WTC11 (cell line): ENCODE measurements at regions not wholly inside any gene's neighbourhood (a gene's known extent, or its start where the extent isn't known, plus 50 kb on each side); places are given as distances from the start of the nearest gene placed in this dataset.

Experiments used
- ATAC-seq: fragments of 200-7000 bp; cut with Tn5 transposase; 2 replicates; pipeline ENCODE4 v1.10.0; 2021; ENCODE audit warnings: mild to moderate bottlenecking, moderate library complexity
- CTCF ChIA-PET: fragments of 300-600 bp; sonication (Branson Sonifier 250); formaldehyde crosslinking; loops from one replicate; lab custom pipeline; 2021; ENCODE audit warnings: antibody characterized with exemption; lab: Charles Lee
- POLR2A ChIA-PET: fragments of 350-600 bp; sonication (Branson Sonifier 250); formaldehyde crosslinking; loops from one replicate; lab custom pipeline; 2021; ENCODE audit warnings: antibody characterized with exemption; lab: Charles Lee
- DNase-seq: peaks from one replicate; pipeline ENCODE4 v3.0.0; 2021; ENCODE audit warnings: low spot score
- H3K27ac Mint-ChIP-seq: 2 replicates; pipeline ENCODE4 v1.8.0; 2021; ENCODE audit warnings: mixed read lengths
- H3K27me3 Mint-ChIP-seq: 2 replicates; pipeline ENCODE4 v1.8.0; 2021; ENCODE audit warnings: low read depth, mild to moderate bottlenecking, moderate library complexity, mixed read lengths
- H3K36me3 Mint-ChIP-seq: 2 replicates; pipeline ENCODE4 v1.8.0; 2021; ENCODE audit warnings: mixed read lengths
- H3K4me1 Mint-ChIP-seq: 2 replicates; pipeline ENCODE4 v1.8.0; 2022; ENCODE audit warnings: mixed read lengths
- H3K4me3 Mint-ChIP-seq: 2 replicates; pipeline ENCODE4 v1.8.0; 2021; ENCODE audit warnings: mild to moderate bottlenecking, moderate library complexity, mixed read lengths
- H3K9me3 Mint-ChIP-seq: 2 replicates; pipeline ENCODE4 v1.8.0; 2021; ENCODE audit warnings: mixed read lengths
- ELF4 ChIP-seq: sonication (generic); formaldehyde crosslinking; IDR thresholded peaks from 2 replicates; pipeline ENCODE4 v1.8.1; 2022; ENCODE audit warnings: low read depth, mild to moderate bottlenecking, moderate library complexity, missing genetic modification reagents
- FOXJ3 ChIP-seq: sonication (generic); formaldehyde crosslinking; IDR thresholded peaks from 2 replicates; pipeline ENCODE4 v1.9.0; 2021; ENCODE audit warnings: missing genetic modification reagents, mild to moderate bottlenecking, borderline replicate concordance
- FOXK1 ChIP-seq: sonication (generic); formaldehyde crosslinking; IDR thresholded peaks from 2 replicates; pipeline ENCODE4 v1.8.0; 2022; ENCODE audit warnings: mild to moderate bottlenecking, moderate library complexity, missing genetic modification reagents
- GTF2I ChIP-seq: fragments of 250-450 bp; sonication (Bioruptor Pico); conservative IDR thresholded peaks from 2 replicates; pipeline ENCODE4 v1.4.0; 2021; ENCODE audit warnings: mild to moderate bottlenecking
- NR1H2 ChIP-seq: sonication (generic); formaldehyde crosslinking; IDR thresholded peaks from 2 replicates; pipeline ENCODE4 v1.9.0; 2021; ENCODE audit warnings: mild to moderate bottlenecking, moderate library complexity, missing genetic modification reagents
- OVOL2 ChIP-seq: fragments of 250-450 bp; sonication (Bioruptor Pico); IDR thresholded peaks from 2 replicates; pipeline ENCODE4 v1.9.0; 2021; ENCODE audit warnings: mild to moderate bottlenecking, borderline replicate concordance
- TP53 ChIP-seq: sonication (generic); formaldehyde crosslinking; IDR thresholded peaks from 2 replicates; pipeline ENCODE4 v1.8.1; 2023; ENCODE audit warnings: mild to moderate bottlenecking, missing genetic modification reagents
- TF ChIP-seq, protein P1 (sequence below): sonication (generic); formaldehyde crosslinking; IDR thresholded peaks from 2 replicates; pipeline ENCODE4 v1.8.1; 2023; ENCODE audit warnings: mild to moderate bottlenecking, missing genetic modification reagents, borderline replicate concordance
- TF ChIP-seq, protein P2 (sequence below): sonication (generic); formaldehyde crosslinking; IDR thresholded peaks from 2 replicates; pipeline ENCODE4 v1.8.1; 2023; ENCODE audit warnings: mild to moderate bottlenecking, missing genetic modification reagents, moderate library complexity
- TF ChIP-seq, protein P3 (sequence below): sonication (generic); formaldehyde crosslinking; IDR thresholded peaks from 2 replicates; pipeline ENCODE4 v1.8.0; 2023; ENCODE audit warnings: mild to moderate bottlenecking, missing genetic modification reagents
- TF ChIP-seq, protein P4 (sequence below): sonication (generic); formaldehyde crosslinking; IDR thresholded peaks from 2 replicates; pipeline ENCODE4 v1.8.1; 2023; ENCODE audit warnings: mild to moderate bottlenecking, missing genetic modification reagents
- TF ChIP-seq, protein P5 (sequence below): sonication (generic); formaldehyde crosslinking; IDR thresholded peaks from 2 replicates; pipeline ENCODE4 v1.8.1; 2023; ENCODE audit warnings: mild to moderate bottlenecking, missing genetic modification reagents
- TF ChIP-seq, protein P6 (sequence below): fragments of 250-450 bp; sonication (Bioruptor Pico); IDR thresholded peaks from 2 replicates; pipeline ENCODE4 v1.9.0; 2021; ENCODE audit warnings: moderate library complexity, mild to moderate bottlenecking, inconsistent platforms, borderline replicate concordance
- TF ChIP-seq, protein P7 (sequence below): sonication (generic); formaldehyde crosslinking; conservative IDR thresholded peaks from 2 replicates; pipeline ENCODE4 v1.8.1; 2022; ENCODE audit warnings: mild to moderate bottlenecking, missing genetic modification reagents
- TF ChIP-seq, protein P8 (sequence below): sonication (generic); formaldehyde crosslinking; conservative IDR thresholded peaks from 2 replicates; pipeline ENCODE4 v1.8.1; 2023; ENCODE audit warnings: mild to moderate bottlenecking, low read depth, missing genetic modification reagents, moderate library complexity
- TF ChIP-seq, protein P9 (sequence below): sonication (generic); formaldehyde crosslinking; IDR thresholded peaks from 2 replicates; pipeline ENCODE4 v1.8.0; 2022; ENCODE audit warnings: missing genetic modification reagents

DNA sequence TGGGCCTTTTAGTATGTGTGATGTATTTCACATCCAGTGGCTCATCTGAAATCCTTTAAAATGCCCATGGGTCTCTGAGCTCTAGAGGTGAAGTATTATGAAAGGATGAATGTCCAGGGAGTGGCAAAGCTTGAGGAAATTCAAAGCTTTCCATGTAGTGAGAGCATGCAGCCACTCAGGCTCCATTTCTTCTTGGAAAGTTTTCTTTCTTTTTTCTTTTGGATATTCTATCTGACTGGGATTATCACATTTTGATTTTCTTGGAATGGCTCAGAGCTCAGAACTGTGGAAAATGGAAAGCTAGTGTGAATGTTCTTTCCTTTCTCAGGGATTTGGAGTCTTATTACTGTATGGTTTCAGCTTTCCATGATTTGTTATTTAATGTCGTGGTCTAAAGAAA is 397.4 kb downstream of the CD109 start:
- Mint-ChIP-seq H3K27me3 (no peaks in the 10 kb centered on the region), H3K9me3 (no peaks in the 10 kb centered on the region), H3K27ac (no peak overlapping the region), H3K4me3 (no peak overlapping the region), H3K36me3 (no peaks in the 10 kb centered on the region), H3K4me1 (no peaks in the 10 kb centered on the region)
- DNase-seq (no peak), ATAC-seq (no peak)
- ChIA-PET CTCF (interaction anchor here (1.5 kb wide), 1 partner anchor 1116 kb away, joined by 7 read pairs; no protein-coding TSS in a partner anchor), POLR2A (no interaction called here)
- TF ChIP-seq ELF4 (no peak), FOXK1 (CRISPR knock-in tag) (no peak), GTF2I (CRISPR knock-in tag) (no peak), FOXJ3 (CRISPR knock-in tag) (no peak)
- TF ChIP-seq, protein P1, sequence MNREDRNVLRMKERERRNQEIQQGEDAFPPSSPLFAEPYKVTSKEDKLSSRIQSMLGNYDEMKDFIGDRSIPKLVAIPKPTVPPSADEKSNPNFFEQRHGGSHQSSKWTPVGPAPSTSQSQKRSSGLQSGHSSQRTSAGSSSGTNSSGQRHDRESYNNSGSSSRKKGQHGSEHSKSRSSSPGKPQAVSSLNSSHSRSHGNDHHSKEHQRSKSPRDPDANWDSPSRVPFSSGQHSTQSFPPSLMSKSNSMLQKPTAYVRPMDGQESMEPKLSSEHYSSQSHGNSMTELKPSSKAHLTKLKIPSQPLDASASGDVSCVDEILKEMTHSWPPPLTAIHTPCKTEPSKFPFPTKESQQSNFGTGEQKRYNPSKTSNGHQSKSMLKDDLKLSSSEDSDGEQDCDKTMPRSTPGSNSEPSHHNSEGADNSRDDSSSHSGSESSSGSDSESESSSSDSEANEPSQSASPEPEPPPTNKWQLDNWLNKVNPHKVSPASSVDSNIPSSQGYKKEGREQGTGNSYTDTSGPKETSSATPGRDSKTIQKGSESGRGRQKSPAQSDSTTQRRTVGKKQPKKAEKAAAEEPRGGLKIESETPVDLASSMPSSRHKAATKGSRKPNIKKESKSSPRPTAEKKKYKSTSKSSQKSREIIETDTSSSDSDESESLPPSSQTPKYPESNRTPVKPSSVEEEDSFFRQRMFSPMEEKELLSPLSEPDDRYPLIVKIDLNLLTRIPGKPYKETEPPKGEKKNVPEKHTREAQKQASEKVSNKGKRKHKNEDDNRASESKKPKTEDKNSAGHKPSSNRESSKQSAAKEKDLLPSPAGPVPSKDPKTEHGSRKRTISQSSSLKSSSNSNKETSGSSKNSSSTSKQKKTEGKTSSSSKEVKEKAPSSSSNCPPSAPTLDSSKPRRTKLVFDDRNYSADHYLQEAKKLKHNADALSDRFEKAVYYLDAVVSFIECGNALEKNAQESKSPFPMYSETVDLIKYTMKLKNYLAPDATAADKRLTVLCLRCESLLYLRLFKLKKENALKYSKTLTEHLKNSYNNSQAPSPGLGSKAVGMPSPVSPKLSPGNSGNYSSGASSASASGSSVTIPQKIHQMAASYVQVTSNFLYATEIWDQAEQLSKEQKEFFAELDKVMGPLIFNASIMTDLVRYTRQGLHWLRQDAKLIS (CRISPR knock-in tag): no peak
- TF ChIP-seq, protein P2, sequence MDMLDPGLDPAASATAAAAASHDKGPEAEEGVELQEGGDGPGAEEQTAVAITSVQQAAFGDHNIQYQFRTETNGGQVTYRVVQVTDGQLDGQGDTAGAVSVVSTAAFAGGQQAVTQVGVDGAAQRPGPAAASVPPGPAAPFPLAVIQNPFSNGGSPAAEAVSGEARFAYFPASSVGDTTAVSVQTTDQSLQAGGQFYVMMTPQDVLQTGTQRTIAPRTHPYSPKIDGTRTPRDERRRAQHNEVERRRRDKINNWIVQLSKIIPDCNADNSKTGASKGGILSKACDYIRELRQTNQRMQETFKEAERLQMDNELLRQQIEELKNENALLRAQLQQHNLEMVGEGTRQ: no peak

DNA sequence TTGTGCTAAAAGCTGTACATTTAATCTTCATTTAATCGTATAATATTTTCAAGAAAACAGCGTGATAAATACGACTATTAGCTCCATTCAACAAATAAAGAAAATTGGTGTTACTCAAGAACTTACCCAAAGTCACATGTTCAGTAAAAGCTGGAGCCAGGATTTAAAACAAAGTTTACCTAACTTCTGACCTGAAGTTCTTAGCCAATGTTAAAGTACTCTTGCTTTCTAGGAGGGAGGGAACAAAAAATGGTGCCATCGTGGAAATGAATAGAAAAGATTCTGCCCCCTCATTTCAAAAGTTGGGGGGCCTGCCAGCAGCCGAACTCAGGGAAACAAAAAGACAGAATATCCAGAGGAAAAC is 395.8 kb downstream of the CD109 start:
- no peak overlapping the region for H3K27ac Mint-ChIP-seq
- POLR2A ChIA-PET: no interaction called here
- no peaks in the 10 kb centered on the region for H3K27me3 Mint-ChIP-seq
- CTCF ChIA-PET: interaction anchor here (0.6 to 1.3 kb wide), 10 partner anchors 15 to 1117 kb away, joined by 3 to 8 read pairs (median 4); no protein-coding TSS in a partner anchor
- H3K4me3 Mint-ChIP-seq: no peak overlapping the region
- no peaks in the 10 kb centered on the region for H3K36me3 Mint-ChIP-seq
- H3K4me1 Mint-ChIP-seq: no peaks in the 10 kb centered on the region
- no peak for ATAC-seq
- no peaks in the 10 kb centered on the region for H3K9me3 Mint-ChIP-seq
- no peak for DNase-seq
- TF ChIP-seq OVOL2 (no peak), TP53 (CRISPR knock-in tag) (no peak), ELF4 (no peak), NR1H2 (CRISPR knock-in tag) (no peak)
- TF ChIP-seq, protein P3, sequence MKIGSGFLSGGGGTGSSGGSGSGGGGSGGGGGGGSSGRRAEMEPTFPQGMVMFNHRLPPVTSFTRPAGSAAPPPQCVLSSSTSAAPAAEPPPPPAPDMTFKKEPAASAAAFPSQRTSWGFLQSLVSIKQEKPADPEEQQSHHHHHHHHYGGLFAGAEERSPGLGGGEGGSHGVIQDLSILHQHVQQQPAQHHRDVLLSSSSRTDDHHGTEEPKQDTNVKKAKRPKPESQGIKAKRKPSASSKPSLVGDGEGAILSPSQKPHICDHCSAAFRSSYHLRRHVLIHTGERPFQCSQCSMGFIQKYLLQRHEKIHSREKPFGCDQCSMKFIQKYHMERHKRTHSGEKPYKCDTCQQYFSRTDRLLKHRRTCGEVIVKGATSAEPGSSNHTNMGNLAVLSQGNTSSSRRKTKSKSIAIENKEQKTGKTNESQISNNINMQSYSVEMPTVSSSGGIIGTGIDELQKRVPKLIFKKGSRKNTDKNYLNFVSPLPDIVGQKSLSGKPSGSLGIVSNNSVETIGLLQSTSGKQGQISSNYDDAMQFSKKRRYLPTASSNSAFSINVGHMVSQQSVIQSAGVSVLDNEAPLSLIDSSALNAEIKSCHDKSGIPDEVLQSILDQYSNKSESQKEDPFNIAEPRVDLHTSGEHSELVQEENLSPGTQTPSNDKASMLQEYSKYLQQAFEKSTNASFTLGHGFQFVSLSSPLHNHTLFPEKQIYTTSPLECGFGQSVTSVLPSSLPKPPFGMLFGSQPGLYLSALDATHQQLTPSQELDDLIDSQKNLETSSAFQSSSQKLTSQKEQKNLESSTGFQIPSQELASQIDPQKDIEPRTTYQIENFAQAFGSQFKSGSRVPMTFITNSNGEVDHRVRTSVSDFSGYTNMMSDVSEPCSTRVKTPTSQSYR: no peak
- TF ChIP-seq, protein P4, sequence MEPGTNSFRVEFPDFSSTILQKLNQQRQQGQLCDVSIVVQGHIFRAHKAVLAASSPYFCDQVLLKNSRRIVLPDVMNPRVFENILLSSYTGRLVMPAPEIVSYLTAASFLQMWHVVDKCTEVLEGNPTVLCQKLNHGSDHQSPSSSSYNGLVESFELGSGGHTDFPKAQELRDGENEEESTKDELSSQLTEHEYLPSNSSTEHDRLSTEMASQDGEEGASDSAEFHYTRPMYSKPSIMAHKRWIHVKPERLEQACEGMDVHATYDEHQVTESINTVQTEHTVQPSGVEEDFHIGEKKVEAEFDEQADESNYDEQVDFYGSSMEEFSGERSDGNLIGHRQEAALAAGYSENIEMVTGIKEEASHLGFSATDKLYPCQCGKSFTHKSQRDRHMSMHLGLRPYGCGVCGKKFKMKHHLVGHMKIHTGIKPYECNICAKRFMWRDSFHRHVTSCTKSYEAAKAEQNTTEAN (CRISPR knock-in tag): no peak
- TF ChIP-seq, protein P5, sequence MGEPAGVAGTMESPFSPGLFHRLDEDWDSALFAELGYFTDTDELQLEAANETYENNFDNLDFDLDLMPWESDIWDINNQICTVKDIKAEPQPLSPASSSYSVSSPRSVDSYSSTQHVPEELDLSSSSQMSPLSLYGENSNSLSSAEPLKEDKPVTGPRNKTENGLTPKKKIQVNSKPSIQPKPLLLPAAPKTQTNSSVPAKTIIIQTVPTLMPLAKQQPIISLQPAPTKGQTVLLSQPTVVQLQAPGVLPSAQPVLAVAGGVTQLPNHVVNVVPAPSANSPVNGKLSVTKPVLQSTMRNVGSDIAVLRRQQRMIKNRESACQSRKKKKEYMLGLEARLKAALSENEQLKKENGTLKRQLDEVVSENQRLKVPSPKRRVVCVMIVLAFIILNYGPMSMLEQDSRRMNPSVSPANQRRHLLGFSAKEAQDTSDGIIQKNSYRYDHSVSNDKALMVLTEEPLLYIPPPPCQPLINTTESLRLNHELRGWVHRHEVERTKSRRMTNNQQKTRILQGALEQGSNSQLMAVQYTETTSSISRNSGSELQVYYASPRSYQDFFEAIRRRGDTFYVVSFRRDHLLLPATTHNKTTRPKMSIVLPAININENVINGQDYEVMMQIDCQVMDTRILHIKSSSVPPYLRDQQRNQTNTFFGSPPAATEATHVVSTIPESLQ: no peak
- TF ChIP-seq, protein P6, sequence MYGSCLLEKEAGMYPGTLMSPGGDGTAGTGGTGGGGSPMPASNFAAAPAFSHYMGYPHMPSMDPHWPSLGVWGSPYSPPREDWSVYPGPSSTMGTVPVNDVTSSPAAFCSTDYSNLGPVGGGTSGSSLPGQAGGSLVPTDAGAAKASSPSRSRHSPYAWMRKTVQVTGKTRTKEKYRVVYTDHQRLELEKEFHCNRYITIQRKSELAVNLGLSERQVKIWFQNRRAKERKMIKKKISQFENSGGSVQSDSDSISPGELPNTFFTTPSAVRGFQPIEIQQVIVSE (CRISPR knock-in tag): no peak
- TF ChIP-seq, protein P7, sequence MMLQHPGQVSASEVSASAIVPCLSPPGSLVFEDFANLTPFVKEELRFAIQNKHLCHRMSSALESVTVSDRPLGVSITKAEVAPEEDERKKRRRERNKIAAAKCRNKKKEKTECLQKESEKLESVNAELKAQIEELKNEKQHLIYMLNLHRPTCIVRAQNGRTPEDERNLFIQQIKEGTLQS (CRISPR knock-in tag): no peak
- TF ChIP-seq, protein P8, sequence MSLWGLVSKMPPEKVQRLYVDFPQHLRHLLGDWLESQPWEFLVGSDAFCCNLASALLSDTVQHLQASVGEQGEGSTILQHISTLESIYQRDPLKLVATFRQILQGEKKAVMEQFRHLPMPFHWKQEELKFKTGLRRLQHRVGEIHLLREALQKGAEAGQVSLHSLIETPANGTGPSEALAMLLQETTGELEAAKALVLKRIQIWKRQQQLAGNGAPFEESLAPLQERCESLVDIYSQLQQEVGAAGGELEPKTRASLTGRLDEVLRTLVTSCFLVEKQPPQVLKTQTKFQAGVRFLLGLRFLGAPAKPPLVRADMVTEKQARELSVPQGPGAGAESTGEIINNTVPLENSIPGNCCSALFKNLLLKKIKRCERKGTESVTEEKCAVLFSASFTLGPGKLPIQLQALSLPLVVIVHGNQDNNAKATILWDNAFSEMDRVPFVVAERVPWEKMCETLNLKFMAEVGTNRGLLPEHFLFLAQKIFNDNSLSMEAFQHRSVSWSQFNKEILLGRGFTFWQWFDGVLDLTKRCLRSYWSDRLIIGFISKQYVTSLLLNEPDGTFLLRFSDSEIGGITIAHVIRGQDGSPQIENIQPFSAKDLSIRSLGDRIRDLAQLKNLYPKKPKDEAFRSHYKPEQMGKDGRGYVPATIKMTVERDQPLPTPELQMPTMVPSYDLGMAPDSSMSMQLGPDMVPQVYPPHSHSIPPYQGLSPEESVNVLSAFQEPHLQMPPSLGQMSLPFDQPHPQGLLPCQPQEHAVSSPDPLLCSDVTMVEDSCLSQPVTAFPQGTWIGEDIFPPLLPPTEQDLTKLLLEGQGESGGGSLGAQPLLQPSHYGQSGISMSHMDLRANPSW (CRISPR knock-in tag): no peak
- TF ChIP-seq, protein P9, sequence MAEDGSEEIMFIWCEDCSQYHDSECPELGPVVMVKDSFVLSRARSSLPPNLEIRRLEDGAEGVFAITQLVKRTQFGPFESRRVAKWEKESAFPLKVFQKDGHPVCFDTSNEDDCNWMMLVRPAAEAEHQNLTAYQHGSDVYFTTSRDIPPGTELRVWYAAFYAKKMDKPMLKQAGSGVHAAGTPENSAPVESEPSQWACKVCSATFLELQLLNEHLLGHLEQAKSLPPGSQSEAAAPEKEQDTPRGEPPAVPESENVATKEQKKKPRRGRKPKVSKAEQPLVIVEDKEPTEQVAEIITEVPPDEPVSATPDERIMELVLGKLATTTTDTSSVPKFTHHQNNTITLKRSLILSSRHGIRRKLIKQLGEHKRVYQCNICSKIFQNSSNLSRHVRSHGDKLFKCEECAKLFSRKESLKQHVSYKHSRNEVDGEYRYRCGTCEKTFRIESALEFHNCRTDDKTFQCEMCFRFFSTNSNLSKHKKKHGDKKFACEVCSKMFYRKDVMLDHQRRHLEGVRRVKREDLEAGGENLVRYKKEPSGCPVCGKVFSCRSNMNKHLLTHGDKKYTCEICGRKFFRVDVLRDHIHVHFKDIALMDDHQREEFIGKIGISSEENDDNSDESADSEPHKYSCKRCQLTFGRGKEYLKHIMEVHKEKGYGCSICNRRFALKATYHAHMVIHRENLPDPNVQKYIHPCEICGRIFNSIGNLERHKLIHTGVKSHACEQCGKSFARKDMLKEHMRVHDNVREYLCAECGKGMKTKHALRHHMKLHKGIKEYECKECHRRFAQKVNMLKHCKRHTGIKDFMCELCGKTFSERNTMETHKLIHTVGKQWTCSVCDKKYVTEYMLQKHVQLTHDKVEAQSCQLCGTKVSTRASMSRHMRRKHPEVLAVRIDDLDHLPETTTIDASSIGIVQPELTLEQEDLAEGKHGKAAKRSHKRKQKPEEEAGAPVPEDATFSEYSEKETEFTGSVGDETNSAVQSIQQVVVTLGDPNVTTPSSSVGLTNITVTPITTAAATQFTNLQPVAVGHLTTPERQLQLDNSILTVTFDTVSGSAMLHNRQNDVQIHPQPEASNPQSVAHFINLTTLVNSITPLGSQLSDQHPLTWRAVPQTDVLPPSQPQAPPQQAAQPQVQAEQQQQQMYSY (CRISPR knock-in tag): no peak
